Hematopoietic multipotent progenitor cell treated with erythropoietin and hydrocortisone succinate and interleukin-3 and kit ligand, for 17 days (in vitro differentiated cells): ENCODE measurements at regions not wholly inside any gene's neighbourhood (a gene's known extent, or its start where the extent isn't known, plus 50 kb on each side); places are given as distances from the start of the nearest gene placed in this dataset.

ENCODE experiments used
- DNase-seq: peaks from one replicate; pipeline ENCODE4 v3.0.0-alpha.2; 2015; ENCODE audit warnings: low spot score

- no peak for DNase-seq
Observed at GRCh38 chr22:47929646-47930185, 1167.3 kb downstream of the TBC1D22A start.

DNA sequence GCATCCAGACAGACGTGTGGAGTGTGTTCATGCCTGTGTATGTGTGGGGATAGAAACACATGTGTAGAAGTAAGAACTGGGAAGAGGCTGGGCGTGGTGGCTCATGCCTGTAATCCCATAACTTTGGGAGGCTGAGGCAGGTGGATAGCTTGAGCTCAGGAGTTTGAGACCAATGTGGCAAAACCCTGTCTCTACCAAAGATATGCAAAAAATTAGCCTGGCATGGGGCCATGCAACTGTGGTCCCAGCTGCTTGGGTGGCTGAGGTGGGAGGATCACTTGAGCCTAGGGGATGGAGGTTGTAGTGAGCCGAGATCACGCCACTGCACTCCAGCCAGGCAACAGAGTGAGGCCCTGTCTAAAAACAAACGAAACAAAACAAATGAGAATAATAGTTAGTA, 1166.6 kb downstream of the TBC1D22A start:
- no peak for DNase-seq

- no peak for DNase-seq
Observed at GRCh38 chr22:47928631-47929030, 1166.2 kb downstream of the TBC1D22A start.

DNA sequence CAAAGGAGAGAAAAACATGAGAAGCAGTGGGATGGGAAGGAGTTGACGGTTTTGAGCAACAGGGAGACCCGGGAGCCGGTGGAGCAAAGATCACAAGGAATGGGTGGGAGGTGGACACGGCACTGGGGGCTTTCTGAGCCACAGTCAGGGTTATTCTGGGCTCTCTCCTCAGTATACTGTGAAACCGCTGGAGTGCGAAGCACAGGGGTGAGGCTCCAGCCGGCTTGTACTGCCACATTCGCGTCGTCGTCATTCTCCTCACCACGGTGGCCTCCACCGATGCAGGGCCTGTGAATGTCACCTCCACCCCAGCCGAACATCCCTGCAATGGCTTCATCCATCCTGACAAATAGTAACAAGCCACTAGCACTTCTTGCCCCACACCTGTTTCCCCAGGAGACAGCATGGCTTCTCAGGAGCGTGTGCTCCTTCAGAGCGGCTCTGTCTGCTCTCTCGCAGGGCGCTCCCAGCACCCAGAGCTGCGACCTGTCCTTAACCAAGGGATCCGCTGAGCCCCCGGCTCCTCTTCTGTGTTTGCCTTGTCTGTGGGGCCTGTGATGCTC, 1165.3 kb downstream of the TBC1D22A start:
- DNase-seq: no peak

- no peak for DNase-seq
Observed at GRCh38 chr22:47923011-47923427, 1160.6 kb downstream of the TBC1D22A start.

GRCh38 chr22:47921906-47922305, 1159.5 kb downstream of the TBC1D22A start:
- DNase-seq: no peak

GRCh38 chr22:47920380-47920959, 1158.0 kb downstream of the TBC1D22A start:
- DNase-seq: no peak

DNA sequence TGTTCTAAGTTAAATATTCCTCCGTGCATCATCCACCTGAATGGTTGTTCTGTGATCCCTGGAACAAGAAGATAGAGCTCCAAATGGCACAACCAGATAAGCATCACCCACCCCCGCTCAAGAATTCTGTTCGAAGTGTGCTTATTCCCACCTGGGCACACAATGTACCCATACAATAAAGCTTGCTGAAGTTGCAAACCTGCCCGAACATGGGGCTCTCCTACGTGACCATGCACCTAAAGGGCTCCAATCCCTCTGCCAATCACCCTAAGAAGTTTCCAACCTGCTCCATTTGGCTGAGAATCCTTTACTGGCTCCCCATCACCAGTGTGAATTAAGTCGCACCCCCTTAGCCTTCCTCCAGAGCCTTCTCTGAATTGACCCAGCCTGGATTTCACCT, 1157.4 kb downstream of the TBC1D22A start:
- DNase-seq: no peak

GRCh38 chr22:47919001-47919441, 1156.6 kb downstream of the TBC1D22A start:
- no peak for DNase-seq

DNA sequence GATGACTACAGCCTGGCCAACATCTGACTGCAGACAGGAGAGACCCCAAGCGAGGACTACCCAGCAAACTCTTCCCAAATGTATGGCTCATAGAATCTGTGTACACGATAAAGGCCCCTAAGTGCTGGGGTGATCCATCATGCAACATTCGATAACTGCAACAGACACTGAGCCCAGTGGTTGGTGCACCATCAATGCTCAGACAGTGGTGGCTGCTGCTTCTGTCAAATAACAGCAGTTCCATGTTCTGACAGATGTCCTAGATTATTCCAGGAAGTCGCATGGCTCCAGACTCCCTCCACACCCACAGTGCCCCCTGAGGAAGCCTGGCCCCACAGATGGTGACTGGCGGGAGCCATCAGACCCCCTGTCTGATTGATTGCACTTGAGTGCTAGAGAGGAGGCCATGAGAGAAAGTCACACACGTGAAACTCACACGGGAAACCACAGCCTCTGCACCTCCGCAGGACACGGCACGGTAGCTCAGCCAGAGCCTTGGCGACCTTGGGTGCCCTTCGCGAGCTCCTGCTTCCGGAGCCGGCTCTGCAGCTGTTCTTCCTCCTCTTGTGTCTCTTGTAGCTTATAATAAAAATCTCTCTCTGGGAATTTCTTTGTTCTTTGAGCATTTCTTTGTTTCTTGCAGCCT, 1155.9 kb downstream of the TBC1D22A start:
- no peak for DNase-seq

GRCh38 chr22:47914481-47915097, 1152.1 kb downstream of the TBC1D22A start:
- no peak for DNase-seq

DNA sequence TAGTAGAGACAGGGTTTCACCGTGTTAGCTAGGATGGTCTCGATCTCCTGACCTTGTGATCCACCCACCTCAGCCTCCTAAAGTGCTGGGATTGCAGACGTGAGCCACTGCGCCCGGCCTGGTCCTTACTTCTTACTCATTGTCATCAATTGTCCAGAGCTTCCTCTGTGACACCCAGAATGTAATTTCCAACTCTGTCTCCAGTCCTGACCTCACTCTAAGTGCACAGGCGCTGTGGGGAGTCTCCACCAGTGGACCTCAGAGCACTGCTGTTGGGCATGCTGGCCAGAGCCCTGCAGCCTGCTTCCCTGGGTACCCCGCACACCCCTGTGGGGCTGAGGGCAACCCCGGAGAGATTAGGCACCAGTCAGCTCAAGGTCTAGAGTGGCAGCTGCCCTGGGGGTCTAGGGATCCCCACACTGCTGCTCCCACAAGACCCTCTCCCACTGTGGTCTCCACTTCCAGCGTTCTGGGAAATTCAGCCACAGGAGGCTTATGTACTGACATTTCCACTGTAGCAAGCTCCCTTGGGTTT, 1140.3 kb downstream of the TBC1D22A start:
- no peak for DNase-seq

- no peak for DNase-seq
Observed at GRCh38 chr22:47901911-47902310, 1139.5 kb downstream of the TBC1D22A start.

- DNase-seq: no peak
Observed at GRCh38 chr22:47899894-47900293, 1137.4 kb downstream of the TBC1D22A start.

GRCh38 chr22:47898946-47899345, 1136.5 kb downstream of the TBC1D22A start:
- no peak for DNase-seq

GRCh38 chr22:47891609-47892008, 1129.2 kb downstream of the TBC1D22A start:
- DNase-seq: no peak

- no peak for DNase-seq
Observed at GRCh38 chr22:47888817-47889216, 1126.4 kb downstream of the TBC1D22A start.

DNA sequence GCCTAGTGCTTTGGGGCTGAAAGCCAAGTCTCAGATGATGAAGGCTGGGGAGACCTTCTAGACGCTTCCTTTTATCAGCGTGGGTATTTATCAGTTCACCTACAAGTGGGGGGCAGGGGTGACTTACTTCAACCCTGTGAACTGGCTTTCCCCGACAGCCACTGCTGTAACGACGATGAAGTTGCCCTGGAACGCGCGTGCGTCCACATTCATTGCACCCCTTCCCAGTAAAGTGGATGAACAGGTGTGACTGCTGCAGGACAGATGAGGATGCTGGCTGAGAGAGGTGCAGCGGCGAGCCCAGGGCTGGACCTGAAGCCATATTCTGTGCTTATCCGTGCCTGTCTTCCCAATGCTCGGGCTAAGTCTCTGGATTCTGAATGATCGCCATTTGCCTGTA, 1122.3 kb downstream of the TBC1D22A start:
- DNase-seq: no peak

GRCh38 chr22:47884200-47884599, 1121.8 kb downstream of the TBC1D22A start:
- no peak for DNase-seq

DNA sequence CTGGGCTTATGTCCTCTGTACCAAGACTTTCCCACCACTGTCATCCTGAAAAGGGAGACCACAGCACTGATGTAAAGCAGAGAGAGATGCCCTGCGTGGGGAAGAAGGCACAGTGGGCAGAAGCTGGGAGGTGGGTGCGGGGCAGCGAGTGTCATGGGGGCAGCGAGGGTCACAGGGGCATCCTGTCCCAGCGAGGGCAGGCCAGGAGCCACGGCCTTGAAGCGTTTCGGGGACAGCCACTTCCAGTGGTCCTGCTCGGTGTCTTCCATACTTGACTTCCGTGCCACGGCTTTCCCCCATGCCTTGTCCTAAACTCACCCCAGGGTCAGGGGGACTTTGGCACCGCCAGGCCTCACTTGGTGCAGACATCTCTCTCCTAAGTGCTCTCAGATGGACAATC, 1121.3 kb downstream of the TBC1D22A start:
- DNase-seq: no peak

GRCh38 chr22:47879346-47879745, 1116.9 kb downstream of the TBC1D22A start:
- no peak for DNase-seq

DNA sequence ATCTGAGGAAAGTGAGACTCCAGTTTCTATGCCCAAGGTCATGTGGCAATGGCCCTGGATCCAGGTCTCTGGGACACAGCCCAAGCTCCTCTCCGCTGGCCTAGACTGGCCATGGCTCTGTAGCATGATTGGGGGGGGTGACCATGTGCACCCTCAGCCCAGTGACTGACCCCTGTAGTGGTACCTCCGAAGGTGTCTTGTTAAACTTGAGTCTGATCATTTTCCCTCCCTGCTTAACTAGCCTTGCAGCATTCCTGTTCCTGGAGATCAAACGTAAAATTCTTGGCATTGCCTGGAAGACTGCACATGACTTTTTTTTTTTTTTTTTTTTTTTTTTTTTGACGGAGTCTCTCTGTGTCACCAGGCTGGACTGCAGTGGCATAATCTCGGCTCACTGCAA, 1116.0 kb downstream of the TBC1D22A start:
- no peak for DNase-seq
